GM23338 (cell line): ENCODE measurements at regions not wholly inside any gene's neighbourhood (a gene's known extent, or its start where the extent isn't known, plus 50 kb on each side); places are given as distances from the start of the nearest gene placed in this dataset.

Source experiments
- ATAC-seq: fragments of 200-7000 bp; cut with Tn5 transposase; 3 replicates; pipeline ENCODE4 v1.9.1; 2020
- DNase-seq: peaks from one replicate; pipeline ENCODE4 v3.0.0-alpha.2; 2015; ENCODE audit warnings: low spot score
- H2AFZ ChIP-seq: fragments of 200-600 bp; sonication (generic); 2 replicates; pipeline ENCODE4 v1.8.0; 2016; ENCODE audit warnings: antibody characterized with exemption, mild to moderate bottlenecking, moderate library complexity
- H3F3A ChIP-seq: fragments of 200-600 bp; sonication (generic); replicated peaks from 2 replicates; pipeline ENCODE4 v1.8.0; 2017; ENCODE audit warnings: antibody characterized with exemption, mixed run types, low read depth
- H3K27ac ChIP-seq: fragments of 200-600 bp; sonication (generic); 2 replicates; pipeline ENCODE4 v1.6.1; 2016; ENCODE audit warnings: low read depth
- H3K27me3 ChIP-seq: fragments of 200-600 bp; sonication (generic); 2 replicates; pipeline ENCODE4 v1.8.0; 2016; ENCODE audit warnings: mild to moderate bottlenecking, mixed run types, moderate library complexity; ENCODE audit not compliant: insufficient read depth
- H3K36me3 ChIP-seq: fragments of 200-600 bp; sonication (generic); 2 replicates; pipeline ENCODE4 v1.8.0; 2016; ENCODE audit warnings: mild to moderate bottlenecking; ENCODE audit not compliant: insufficient read depth
- H3K4me1 ChIP-seq: fragments of 200-600 bp; sonication (generic); 2 replicates; pipeline ENCODE4 v1.8.0; 2016; ENCODE audit warnings: mild to moderate bottlenecking, moderate library complexity; ENCODE audit not compliant: insufficient read depth
- H3K4me2 ChIP-seq: fragments of 200-600 bp; sonication (generic); 2 replicates; pipeline ENCODE4 v1.7.1; 2017; ENCODE audit warnings: mixed run types
- H3K4me3 ChIP-seq: fragments of 200-600 bp; sonication (generic); 2 replicates; pipeline ENCODE4 v1.6.1; 2016; ENCODE audit warnings: mixed run types
- H3K79me2 ChIP-seq: fragments of 200-600 bp; sonication (generic); replicated peaks from 2 replicates; pipeline ENCODE4 v1.8.0; 2017; ENCODE audit warnings: mild to moderate bottlenecking; ENCODE audit not compliant: insufficient read depth
- H3K9me2 ChIP-seq: fragments of 200-600 bp; sonication (generic); 2 replicates; pipeline ENCODE4 v1.8.0; 2017; ENCODE audit not compliant: insufficient read depth
- H4K20me1 ChIP-seq: fragments of 200-600 bp; sonication (generic); replicated peaks from 2 replicates; pipeline ENCODE4 v1.8.0; 2017; ENCODE audit warnings: mild to moderate bottlenecking; ENCODE audit not compliant: insufficient read depth
- H3K27ac Mint-ChIP-seq: 2 replicates; pipeline ENCODE4 v1.8.0; 2020; ENCODE audit warnings: inconsistent platforms, mild to moderate bottlenecking, moderate library complexity, mixed read lengths
- H3K27me3 Mint-ChIP-seq: 3 replicates; pipeline ENCODE4 v1.8.0; 2022; ENCODE audit warnings: low read depth, mild to moderate bottlenecking, moderate library complexity, mixed read lengths, inconsistent platforms; ENCODE audit not compliant: insufficient read depth, poor library complexity
- H3K36me3 Mint-ChIP-seq: 3 replicates; pipeline ENCODE4 v1.8.0; 2021; ENCODE audit warnings: low read depth, mild to moderate bottlenecking, inconsistent platforms, moderate library complexity, mixed read lengths
- H3K4me1 Mint-ChIP-seq: 3 replicates; pipeline ENCODE4 v1.8.0; 2020; ENCODE audit warnings: mild to moderate bottlenecking, inconsistent platforms, mixed read lengths
- H3K4me3 Mint-ChIP-seq: 3 replicates; pipeline ENCODE4 v1.8.0; 2021; ENCODE audit warnings: moderate library complexity, mild to moderate bottlenecking, inconsistent platforms, mixed read lengths
- H3K9me3 Mint-ChIP-seq: 3 replicates; pipeline ENCODE4 v1.8.0; 2020; ENCODE audit warnings: moderate library complexity, mild to moderate bottlenecking, inconsistent platforms, mixed read lengths
- CREB1 ChIP-seq: fragments of 250-450 bp; sonication (Bioruptor Pico); IDR thresholded peaks from 2 replicates; pipeline ENCODE4 v1.5.0; 2020; ENCODE audit warnings: low read depth, mild to moderate bottlenecking, moderate library complexity
- CTCF ChIP-seq, 2 experiments: fragments of 200-600 bp in 1 of 2; sonication (generic) in 1 of 2; conservative IDR thresholded peaks; 2 replicates each; pipeline versions ENCODE4 v1.5.1 to v1.6.1; 2016 to 2017; ENCODE audit warnings: antibody characterized with exemption in 2 of 2, low read depth in 2 of 2, mild to moderate bottlenecking in 2 of 2, moderate library complexity in 1 of 2
- ETS1 ChIP-seq: IDR thresholded peaks from 2 replicates; pipeline ENCODE4 v1.6.1; 2016; ENCODE audit warnings: antibody characterized with exemption
- EZH2 ChIP-seq: fragments of 200-600 bp; sonication (generic); IDR thresholded peaks from one replicate; pipeline ENCODE4 v1.8.0; 2017; ENCODE audit warnings: antibody characterized with exemption, mild to moderate bottlenecking, low read depth; ENCODE audit not compliant: unreplicated experiment
- EZH2phosphoT487 ChIP-seq: fragments of 200-600 bp; sonication (generic); IDR thresholded peaks from one replicate; pipeline ENCODE4 v1.8.1; 2018; ENCODE audit warnings: antibody characterized with exemption; ENCODE audit not compliant: unreplicated experiment
- JUNB ChIP-seq: IDR thresholded peaks from one replicate; pipeline ENCODE4 v1.6.1; 2016; ENCODE audit warnings: antibody characterized with exemption; ENCODE audit not compliant: unreplicated experiment
- NANOG ChIP-seq: IDR thresholded peaks from 2 replicates; pipeline ENCODE4 v1.6.1; 2016; ENCODE audit warnings: antibody characterized with exemption, borderline replicate concordance
- POLR2AphosphoS5 ChIP-seq: IDR thresholded peaks from 2 replicates; pipeline ENCODE4 v1.6.1; 2016; ENCODE audit warnings: antibody characterized with exemption, low read depth
- REST ChIP-seq: IDR thresholded peaks from one replicate; pipeline ENCODE4 v1.6.1; 2018; ENCODE audit warnings: antibody characterized with exemption; ENCODE audit not compliant: unreplicated experiment
- STAT1 ChIP-seq: IDR thresholded peaks from one replicate; pipeline ENCODE4 v1.6.1; 2016; ENCODE audit warnings: antibody characterized with exemption; ENCODE audit not compliant: unreplicated experiment
- ZNF114 ChIP-seq: fragments of 250-450 bp; sonication (Bioruptor Pico); IDR thresholded peaks from 2 replicates; pipeline ENCODE4 v1.5.0; 2020; ENCODE audit warnings: mild to moderate bottlenecking, moderate library complexity
- ZNF331 ChIP-seq: fragments of 250-450 bp; sonication (Bioruptor Pico); IDR thresholded peaks from 2 replicates; pipeline ENCODE4 v1.5.0; 2020; ENCODE audit warnings: low read depth, mild to moderate bottlenecking, moderate library complexity
- ZNF462 ChIP-seq: fragments of 250-450 bp; sonication (Bioruptor Pico); IDR thresholded peaks from 2 replicates; pipeline ENCODE4 v1.5.0; 2020; ENCODE audit warnings: mild to moderate bottlenecking, moderate library complexity

GRCh38 chr14:48914382-48914781 is 671.8 kb downstream of the RPS29 start:
- no peaks in the 10 kb centered on the region for H3K36me3 ChIP-seq
- no peaks in the 10 kb centered on the region for H3K27me3 Mint-ChIP-seq
- no peak for ATAC-seq

More at GRCh38 chr14:48914382-48914781, 671.8 kb downstream of the RPS29 start:
- H4K20me1 ChIP-seq, result no peaks in the 10 kb centered on the region
- H3K4me3 ChIP-seq, result no peak overlapping the region
- H3K4me1 ChIP-seq, result peaks cover 5% of the 10 kb centered on the region; the same call in 1 of the 2 replicates
- no peak overlapping the region for H3K27ac ChIP-seq
- no peak for DNase-seq
- H3K27me3 ChIP-seq, result no peaks in the 10 kb centered on the region
- H3F3A ChIP-seq, result no peaks in the 10 kb centered on the region
- H3K27ac Mint-ChIP-seq, result no peak overlapping the region
- peaks cover 4% of the 10 kb centered on the region; the same call in 1 of the 3 replicates for H3K4me1 Mint-ChIP-seq
- H3K9me3 Mint-ChIP-seq, result no peaks in the 10 kb centered on the region
- H3K4me2 ChIP-seq, result no peak overlapping the region
- no peak overlapping the region for H3K4me3 Mint-ChIP-seq
- no peaks in the 10 kb centered on the region for H3K79me2 ChIP-seq
- no peaks in the 10 kb centered on the region for H3K9me2 ChIP-seq
- no peak for TF ChIP-seq EZH2phosphoT487
- no peak for TF ChIP-seq CTCF (conservative IDR thresholded peaks at IDR 0.05; ENCODE audit: low read depth in 2 of 2)
- no peak for TF ChIP-seq ZNF114
- no peak for TF ChIP-seq ZNF331
- no peak for TF ChIP-seq REST
- TF ChIP-seq CREB1, result no peak
- no peak for TF ChIP-seq POLR2AphosphoS5
- TF ChIP-seq NANOG, result no peak
- TF ChIP-seq JUNB, result no peak
- TF ChIP-seq EZH2, result no peak
- TF ChIP-seq ZNF462, result no peak
- no peak for TF ChIP-seq STAT1
- TF ChIP-seq ETS1, result no peak
- no peak overlapping the region for H2AFZ ChIP-seq
- H3K36me3 Mint-ChIP-seq, result no peaks in the 10 kb centered on the region
